ENCODE measurements at regions not wholly inside any gene's neighbourhood (a gene's known extent, or its start where the extent isn't known, plus 50 kb on each side); places are given as distances from the start of the nearest gene placed in this dataset.

- Histone ChIP-seq H3K79me2 (ENCODE audit: control insufficient read depth, insufficient read depth, low read length, unreplicated experiment) (no peaks in the 10 kb centered on the region), H3K4me1 (ENCODE audit: control insufficient read depth, insufficient read depth, low read length, unreplicated experiment) (peaks cover 63% of the 10 kb centered on the region), H3K4me3 (ENCODE audit: low read depth, low read length) (no peak overlapping the region), H3K27me3 (ENCODE audit: insufficient read depth, low read length) (no peaks in the 10 kb centered on the region), H3K36me3 (ENCODE audit: insufficient read depth, low read length) (no peaks in the 10 kb centered on the region), H3K27ac (ENCODE audit: low read depth, low read length) (no peak overlapping the region), H2AFZ (ENCODE audit: low read length, unreplicated experiment) (no peak overlapping the region)
Observed at GRCh38 chr5:124630767-124631704, 115.4 kb downstream of the ZNF608 start.

GRCh38 chr5:124628721-124629596 is 117.5 kb downstream of the ZNF608 start:
- no peaks in the 10 kb centered on the region for H3K27me3 ChIP-seq (ENCODE audit: insufficient read depth, low read length)
- peak overlapping the region; percentile 20 for H2AFZ ChIP-seq (ENCODE audit: low read length, unreplicated experiment)
- peak overlapping the region; percentile 58 for H3K27ac ChIP-seq (ENCODE audit: low read depth, low read length)
- H3K79me2 ChIP-seq (ENCODE audit: control insufficient read depth, insufficient read depth, low read length, unreplicated experiment) = no peaks in the 10 kb centered on the region
- no peaks in the 10 kb centered on the region for H3K36me3 ChIP-seq (ENCODE audit: insufficient read depth, low read length)
- H3K4me3 ChIP-seq (ENCODE audit: low read depth, low read length) = peak overlapping the region; percentile 36; the same call in 1 of the 2 replicates
- peaks cover 48% of the 10 kb centered on the region for H3K4me1 ChIP-seq (ENCODE audit: control insufficient read depth, insufficient read depth, low read length, unreplicated experiment)

GRCh38 chr5:124627815-124628595 is 118.4 kb downstream of the ZNF608 start:
- Histone ChIP-seq H3K27ac (ENCODE audit: low read depth, low read length) (no peak overlapping the region), H3K4me3 (ENCODE audit: low read depth, low read length) (no peak overlapping the region), H2AFZ (ENCODE audit: low read length, unreplicated experiment) (no peak overlapping the region), H3K36me3 (ENCODE audit: insufficient read depth, low read length) (no peaks in the 10 kb centered on the region), H3K27me3 (ENCODE audit: insufficient read depth, low read length) (no peaks in the 10 kb centered on the region), H3K79me2 (ENCODE audit: control insufficient read depth, insufficient read depth, low read length, unreplicated experiment) (no peaks in the 10 kb centered on the region), H3K4me1 (ENCODE audit: control insufficient read depth, insufficient read depth, low read length, unreplicated experiment) (peaks cover 40% of the 10 kb centered on the region)

GRCh38 chr5:124626053-124626452 is 120.4 kb downstream of the ZNF608 start:
- Histone ChIP-seq H3K4me1 (ENCODE audit: control insufficient read depth, insufficient read depth, low read length, unreplicated experiment) (peaks cover 27% of the 10 kb centered on the region), H3K36me3 (ENCODE audit: insufficient read depth, low read length) (no peaks in the 10 kb centered on the region), H3K27me3 (ENCODE audit: insufficient read depth, low read length) (no peaks in the 10 kb centered on the region), H3K4me3 (ENCODE audit: low read depth, low read length) (no peak overlapping the region), H3K79me2 (ENCODE audit: control insufficient read depth, insufficient read depth, low read length, unreplicated experiment) (no peaks in the 10 kb centered on the region), H2AFZ (ENCODE audit: low read length, unreplicated experiment) (no peak overlapping the region), H3K27ac (ENCODE audit: low read depth, low read length) (no peak overlapping the region)

- no peak overlapping the region for H3K4me3 ChIP-seq (ENCODE audit: low read depth, low read length)
- no peaks in the 10 kb centered on the region for H3K79me2 ChIP-seq (ENCODE audit: control insufficient read depth, insufficient read depth, low read length, unreplicated experiment)
- no peaks in the 10 kb centered on the region for H3K27me3 ChIP-seq (ENCODE audit: insufficient read depth, low read length)
- H2AFZ ChIP-seq (ENCODE audit: low read length, unreplicated experiment) = no peak overlapping the region
- H3K27ac ChIP-seq (ENCODE audit: low read depth, low read length) = no peak overlapping the region
- peaks cover 1% of the 10 kb centered on the region for H3K4me1 ChIP-seq (ENCODE audit: control insufficient read depth, insufficient read depth, low read length, unreplicated experiment)
- no peaks in the 10 kb centered on the region for H3K36me3 ChIP-seq (ENCODE audit: insufficient read depth, low read length)
Observed at GRCh38 chr5:124623265-124623664, 123.2 kb downstream of the ZNF608 start.

GRCh38 chr5:124622851-124623250 is 123.6 kb downstream of the ZNF608 start:
- Histone ChIP-seq H3K27ac (ENCODE audit: low read depth, low read length) (no peak overlapping the region), H3K79me2 (ENCODE audit: control insufficient read depth, insufficient read depth, low read length, unreplicated experiment) (no peaks in the 10 kb centered on the region), H3K27me3 (ENCODE audit: insufficient read depth, low read length) (no peaks in the 10 kb centered on the region), H2AFZ (ENCODE audit: low read length, unreplicated experiment) (no peak overlapping the region), H3K4me3 (ENCODE audit: low read depth, low read length) (no peak overlapping the region), H3K36me3 (ENCODE audit: insufficient read depth, low read length) (no peaks in the 10 kb centered on the region), H3K4me1 (ENCODE audit: control insufficient read depth, insufficient read depth, low read length, unreplicated experiment) (no peaks in the 10 kb centered on the region)

GRCh38 chr5:124621279-124621678 is 125.2 kb downstream of the ZNF608 start:
- H3K27me3 ChIP-seq (ENCODE audit: insufficient read depth, low read length) = no peaks in the 10 kb centered on the region
- H3K79me2 ChIP-seq (ENCODE audit: control insufficient read depth, insufficient read depth, low read length, unreplicated experiment) = no peaks in the 10 kb centered on the region
- H3K36me3 ChIP-seq (ENCODE audit: insufficient read depth, low read length) = no peaks in the 10 kb centered on the region

GRCh38 chr5:124620743-124621142 is 125.7 kb downstream of the ZNF608 start:
- Histone ChIP-seq H3K4me1 (ENCODE audit: control insufficient read depth, insufficient read depth, low read length, unreplicated experiment) (no peaks in the 10 kb centered on the region), H3K79me2 (ENCODE audit: control insufficient read depth, insufficient read depth, low read length, unreplicated experiment) (no peaks in the 10 kb centered on the region), H3K4me3 (ENCODE audit: low read depth, low read length) (no peak overlapping the region), H2AFZ (ENCODE audit: low read length, unreplicated experiment) (no peak overlapping the region), H3K36me3 (ENCODE audit: insufficient read depth, low read length) (no peaks in the 10 kb centered on the region), H3K27ac (ENCODE audit: low read depth, low read length) (no peak overlapping the region), H3K27me3 (ENCODE audit: insufficient read depth, low read length) (no peaks in the 10 kb centered on the region)

More at GRCh38 chr5:124621279-124621678, 125.2 kb downstream of the ZNF608 start:
- Histone ChIP-seq H3K27ac (ENCODE audit: low read depth, low read length) (no peak overlapping the region), H3K4me3 (ENCODE audit: low read depth, low read length) (no peak overlapping the region), H2AFZ (ENCODE audit: low read length, unreplicated experiment) (no peak overlapping the region), H3K4me1 (ENCODE audit: control insufficient read depth, insufficient read depth, low read length, unreplicated experiment) (no peaks in the 10 kb centered on the region)

GRCh38 chr5:124619121-124619520 is 127.3 kb downstream of the ZNF608 start:
- H3K79me2 ChIP-seq (ENCODE audit: control insufficient read depth, insufficient read depth, low read length, unreplicated experiment) = no peaks in the 10 kb centered on the region
- H3K27ac ChIP-seq (ENCODE audit: low read depth, low read length) = no peak overlapping the region
- H3K27me3 ChIP-seq (ENCODE audit: insufficient read depth, low read length) = no peaks in the 10 kb centered on the region
- H3K4me1 ChIP-seq (ENCODE audit: control insufficient read depth, insufficient read depth, low read length, unreplicated experiment) = no peaks in the 10 kb centered on the region
- H2AFZ ChIP-seq (ENCODE audit: low read length, unreplicated experiment) = no peak overlapping the region
- no peaks in the 10 kb centered on the region for H3K36me3 ChIP-seq (ENCODE audit: insufficient read depth, low read length)
- no peak overlapping the region for H3K4me3 ChIP-seq (ENCODE audit: low read depth, low read length)

GRCh38 chr5:124617787-124618186 is 128.7 kb downstream of the ZNF608 start:
- Histone ChIP-seq H3K27me3 (ENCODE audit: insufficient read depth, low read length) (no peaks in the 10 kb centered on the region), H3K4me1 (ENCODE audit: control insufficient read depth, insufficient read depth, low read length, unreplicated experiment) (no peaks in the 10 kb centered on the region), H3K4me3 (ENCODE audit: low read depth, low read length) (no peak overlapping the region), H3K36me3 (ENCODE audit: insufficient read depth, low read length) (no peaks in the 10 kb centered on the region), H2AFZ (ENCODE audit: low read length, unreplicated experiment) (no peak overlapping the region), H3K27ac (ENCODE audit: low read depth, low read length) (no peak overlapping the region), H3K79me2 (ENCODE audit: control insufficient read depth, insufficient read depth, low read length, unreplicated experiment) (no peaks in the 10 kb centered on the region)

Measured in ACC112 (cell line).